H1 (cell line): ENCODE measurements at regions not wholly inside any gene's neighbourhood (a gene's known extent, or its start where the extent isn't known, plus 50 kb on each side); places are given as distances from the start of the nearest gene placed in this dataset.

Experiments used
- BRCA1 ChIP-seq: IDR thresholded peaks from 2 replicates; pipeline ENCODE4 v1.6.1; 2012; ENCODE audit warnings: low read depth, low read length, improper control_type of control experiment
- EZH2 ChIP-seq: fragments of 200-600 bp; sonication (generic); IDR thresholded peaks from 2 replicates; pipeline ENCODE4 v1.7.1; 2012; ENCODE audit warnings: low read depth, mild to moderate bottlenecking, moderate library complexity, low read length, inconsistent platforms; ENCODE audit not compliant: severe bottlenecking
- RAD21 ChIP-seq, 2 experiments: IDR thresholded peaks in 1 of 2; conservative IDR thresholded peaks in 1 of 2; 2 replicates each; pipeline ENCODE4 v1.6.1; 2011; ENCODE audit warnings: low read depth in 2 of 2, low read length in 2 of 2, improper control_type of control experiment in 1 of 2, inconsistent platforms in 1 of 2, mild to moderate bottlenecking in 1 of 2, moderate library complexity in 1 of 2
- RFX5 ChIP-seq: IDR thresholded peaks from 2 replicates; pipeline ENCODE4 v1.6.1; 2011; ENCODE audit warnings: low read depth, low read length, improper control_type of control experiment, borderline replicate concordance
- SP1 ChIP-seq: IDR thresholded peaks from 2 replicates; pipeline ENCODE4 v1.6.1; 2011; ENCODE audit warnings: low read depth, low read length
- TEAD4 ChIP-seq: IDR thresholded peaks from 2 replicates; pipeline ENCODE4 v1.6.1; 2012; ENCODE audit warnings: low read depth, low read length, inconsistent platforms, mixed read lengths
- TF ChIP-seq, protein P1 (sequence below), 3 experiments: IDR thresholded peaks; 1 replicate in 2 of 3; 2 replicates in 1 of 3; pipeline versions ENCODE4 v1.5.1 to v1.6.1; 2011; ENCODE audit warnings: low read length in 3 of 3, mild to moderate bottlenecking in 3 of 3, inconsistent platforms in 2 of 3, low read depth in 1 of 3, moderate library complexity in 1 of 3; ENCODE audit not compliant: insufficient read depth in 1 of 3; ENCODE audit errors: control extremely low read depth in 1 of 3

DNA sequence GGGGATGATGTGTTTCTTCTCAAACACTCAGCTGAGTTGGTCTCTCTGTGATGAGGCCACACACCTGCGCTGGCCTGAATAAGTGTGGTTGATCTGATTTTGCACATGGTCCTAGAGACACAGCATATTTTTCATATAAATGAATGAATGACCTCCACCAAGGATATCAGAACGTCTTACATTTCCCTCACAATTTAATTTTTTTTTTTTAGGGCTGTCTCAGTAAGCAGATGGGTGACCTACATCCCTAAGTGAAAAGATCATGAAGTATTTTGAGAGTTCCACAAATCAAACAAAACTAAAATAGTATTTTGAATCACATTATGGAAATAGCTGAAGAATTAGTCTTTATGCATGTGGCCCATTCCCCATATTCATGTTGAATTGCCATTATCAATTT lies 333.7 kb upstream of the TMTC1 start:
- TF ChIP-seq RFX5 (no peak), RAD21 (IDR thresholded peaks at IDR 0.05 in 1 of 2, conservative IDR thresholded peaks at IDR 0.05 in 1 of 2; ENCODE audit: low read depth in 2 of 2, low read length in 2 of 2) (no peak), TEAD4 (no peak), BRCA1 (no peak), SP1 (no peak), EZH2 (no peak)
- TF ChIP-seq, protein P1, sequence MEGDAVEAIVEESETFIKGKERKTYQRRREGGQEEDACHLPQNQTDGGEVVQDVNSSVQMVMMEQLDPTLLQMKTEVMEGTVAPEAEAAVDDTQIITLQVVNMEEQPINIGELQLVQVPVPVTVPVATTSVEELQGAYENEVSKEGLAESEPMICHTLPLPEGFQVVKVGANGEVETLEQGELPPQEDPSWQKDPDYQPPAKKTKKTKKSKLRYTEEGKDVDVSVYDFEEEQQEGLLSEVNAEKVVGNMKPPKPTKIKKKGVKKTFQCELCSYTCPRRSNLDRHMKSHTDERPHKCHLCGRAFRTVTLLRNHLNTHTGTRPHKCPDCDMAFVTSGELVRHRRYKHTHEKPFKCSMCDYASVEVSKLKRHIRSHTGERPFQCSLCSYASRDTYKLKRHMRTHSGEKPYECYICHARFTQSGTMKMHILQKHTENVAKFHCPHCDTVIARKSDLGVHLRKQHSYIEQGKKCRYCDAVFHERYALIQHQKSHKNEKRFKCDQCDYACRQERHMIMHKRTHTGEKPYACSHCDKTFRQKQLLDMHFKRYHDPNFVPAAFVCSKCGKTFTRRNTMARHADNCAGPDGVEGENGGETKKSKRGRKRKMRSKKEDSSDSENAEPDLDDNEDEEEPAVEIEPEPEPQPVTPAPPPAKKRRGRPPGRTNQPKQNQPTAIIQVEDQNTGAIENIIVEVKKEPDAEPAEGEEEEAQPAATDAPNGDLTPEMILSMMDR (IDR thresholded peaks at IDR 0.05; ENCODE audit: control extremely low read depth in 1 of 3, insufficient read depth in 1 of 3, low read depth in 1 of 3, low read length in 3 of 3) = no peak
